H9 (cell line): ENCODE measurements at regions not wholly inside any gene's neighbourhood (a gene's known extent, or its start where the extent isn't known, plus 50 kb on each side); places are given as distances from the start of the nearest gene placed in this dataset.

Source experiments
- DNase-seq: peaks from one replicate; pipeline ENCODE4 v3.0.0-alpha.2; 2017
- H2AFZ ChIP-seq: one replicate; pipeline ENCODE4 v1.6.1; 2013; ENCODE audit warnings: mild to moderate bottlenecking, low read length, control low read depth, moderate library complexity
- H2AK5ac ChIP-seq: 2 replicates; pipeline ENCODE4 v1.6.1; 2013; ENCODE audit warnings: low read length, control low read depth, mixed read lengths; ENCODE audit not compliant: insufficient read length
- H2BK120ac ChIP-seq: one replicate; pipeline ENCODE4 v1.6.1; 2013; ENCODE audit warnings: low read depth, mild to moderate bottlenecking, low read length, control low read depth, inconsistent platforms; ENCODE audit not compliant: poor library complexity, severe bottlenecking
- H2BK12ac ChIP-seq: 2 replicates; pipeline ENCODE4 v1.6.1; 2013; ENCODE audit warnings: low read length, control low read depth, mixed read lengths, low read depth; ENCODE audit not compliant: insufficient read length
- H2BK15ac ChIP-seq: 2 replicates; pipeline ENCODE4 v1.6.1; 2013; ENCODE audit warnings: low read depth, low read length, control low read depth
- H2BK20ac ChIP-seq: one replicate; pipeline ENCODE4 v1.6.1; 2013; ENCODE audit warnings: low read depth, mild to moderate bottlenecking, low read length, control low read depth, inconsistent platforms; ENCODE audit not compliant: poor library complexity, severe bottlenecking
- H2BK5ac ChIP-seq: 2 replicates; pipeline ENCODE4 v1.6.1; 2013; ENCODE audit warnings: low read length, control low read depth, mixed read lengths; ENCODE audit not compliant: insufficient read length
- H3K14ac ChIP-seq: 2 replicates; pipeline ENCODE4 v1.6.1; 2013; ENCODE audit warnings: low read length, control low read depth; ENCODE audit not compliant: insufficient read depth
- H3K18ac ChIP-seq: 2 replicates; pipeline ENCODE4 v1.6.1; 2013; ENCODE audit warnings: low read depth, mild to moderate bottlenecking, mixed read lengths, low read length, control low read depth; ENCODE audit not compliant: insufficient read length
- H3K23ac ChIP-seq: 2 replicates; pipeline ENCODE4 v1.6.1; 2013; ENCODE audit warnings: low read length, control low read depth, mixed read lengths, low read depth; ENCODE audit not compliant: insufficient read length
- H3K23me2 ChIP-seq: 2 replicates; pipeline ENCODE4 v1.6.1; 2013; ENCODE audit warnings: low read depth, mild to moderate bottlenecking, mixed read lengths, low read length, control low read depth; ENCODE audit not compliant: insufficient read length, poor library complexity, severe bottlenecking
- H3K27ac ChIP-seq: 2 replicates; pipeline ENCODE4 v1.5.1; 2013; ENCODE audit warnings: low read length, control low read depth, mixed read lengths, low read depth; ENCODE audit not compliant: insufficient read length
- H3K27me3 ChIP-seq: 2 replicates; pipeline ENCODE4 v1.6.1; 2013; ENCODE audit warnings: low read length, control low read depth, inconsistent platforms; ENCODE audit not compliant: insufficient read depth
- H3K4ac ChIP-seq: 2 replicates; pipeline ENCODE4 v1.6.1; 2013; ENCODE audit warnings: low read depth, mild to moderate bottlenecking, control low read depth, inconsistent platforms, low read length, moderate library complexity
- H3K4me1 ChIP-seq: 2 replicates; pipeline ENCODE4 v1.6.1; 2013; ENCODE audit warnings: low read length, control low read depth, inconsistent platforms; ENCODE audit not compliant: insufficient read depth
- H3K4me2 ChIP-seq: 2 replicates; pipeline ENCODE4 v1.6.1; 2013; ENCODE audit warnings: low read length, control low read depth, mixed read lengths; ENCODE audit not compliant: insufficient read length, insufficient read depth
- H3K56ac ChIP-seq: 2 replicates; pipeline ENCODE4 v1.6.1; 2013; ENCODE audit warnings: low read depth, mild to moderate bottlenecking, mixed read lengths, low read length, control low read depth; ENCODE audit not compliant: insufficient read length
- H3K79me1 ChIP-seq: 2 replicates; pipeline ENCODE4 v1.6.1; 2013; ENCODE audit warnings: low read depth, mild to moderate bottlenecking, moderate library complexity, low read length, control low read depth, inconsistent platforms; ENCODE audit not compliant: insufficient read depth, poor library complexity, severe bottlenecking
- H3K79me2 ChIP-seq: 2 replicates; pipeline ENCODE4 v1.6.1; 2013; ENCODE audit warnings: low read length, control low read depth, inconsistent platforms; ENCODE audit not compliant: insufficient read depth
- H3K9ac ChIP-seq: 2 replicates; pipeline ENCODE4 v1.6.1; 2013; ENCODE audit warnings: low read length, control low read depth, mixed read lengths; ENCODE audit not compliant: insufficient read length; ENCODE audit errors: extremely low read depth
- H3K9me3 ChIP-seq: one replicate; pipeline ENCODE4 v1.6.1; 2013; ENCODE audit warnings: low read depth, low read length, inconsistent platforms; ENCODE audit not compliant: control insufficient read depth
- H3T11ph ChIP-seq: one replicate; pipeline ENCODE4 v1.6.1; 2013; ENCODE audit warnings: mild to moderate bottlenecking, low read length, control low read depth, inconsistent platforms
- H4K20me1 ChIP-seq: one replicate; pipeline ENCODE4 v1.6.1; 2013; ENCODE audit not compliant: control insufficient read depth, insufficient read length, insufficient read depth
- H4K5ac ChIP-seq: 2 replicates; pipeline ENCODE4 v1.6.1; 2013; ENCODE audit warnings: low read depth, mild to moderate bottlenecking, mixed read lengths, low read length, control low read depth; ENCODE audit not compliant: insufficient read length
- H4K8ac ChIP-seq: replicated peaks from 2 replicates; pipeline ENCODE4 v1.6.1; 2013; ENCODE audit warnings: low read length, control low read depth, mixed read lengths, low read depth; ENCODE audit not compliant: insufficient read length
- H4K91ac ChIP-seq: 2 replicates; pipeline ENCODE4 v1.6.1; 2013; ENCODE audit warnings: low read depth, mild to moderate bottlenecking, moderate library complexity, mixed read lengths, low read length, control low read depth; ENCODE audit not compliant: insufficient read length
- H3K27ac Mint-ChIP-seq, 3 experiments: 2 replicates in 2 of 3; 3 replicates in 1 of 3; pipeline ENCODE4 v1.8.0; 2020 to 2021; ENCODE audit warnings: mixed read lengths in 3 of 3, mild to moderate bottlenecking in 1 of 3, moderate library complexity in 1 of 3
- H3K27me3 Mint-ChIP-seq: 2 replicates; pipeline ENCODE4 v1.8.0; 2021; ENCODE audit warnings: low read depth, mild to moderate bottlenecking, moderate library complexity, mixed read lengths
- H3K36me3 Mint-ChIP-seq, 3 experiments: 2 replicates in 2 of 3; 3 replicates in 1 of 3; pipeline ENCODE4 v1.8.0; 2020 to 2021; ENCODE audit warnings: low read depth in 3 of 3, mixed read lengths in 3 of 3; ENCODE audit not compliant: insufficient read depth in 1 of 3
- H3K4me1 Mint-ChIP-seq, 2 experiments: 2 replicates each; pipeline ENCODE4 v1.8.0; 2020; ENCODE audit warnings: mixed read lengths in 2 of 2
- H3K4me3 Mint-ChIP-seq, 2 experiments: 2 replicates in 1 of 2; 3 replicates in 1 of 2; pipeline ENCODE4 v1.8.0; 2020 to 2021; ENCODE audit warnings: mild to moderate bottlenecking in 2 of 2, mixed read lengths in 2 of 2, moderate library complexity in 1 of 2
- H3K9me3 Mint-ChIP-seq, 2 experiments: 2 replicates in 1 of 2; 3 replicates in 1 of 2; pipeline ENCODE4 v1.8.0; 2020; ENCODE audit warnings: mild to moderate bottlenecking in 2 of 2, mixed read lengths in 2 of 2, moderate library complexity in 1 of 2
- CTCF ChIP-seq: fragments of 200-600 bp; sonication (generic); conservative IDR thresholded peaks from 3 replicates; pipeline ENCODE4 v1.8.0; 2021; ENCODE audit warnings: antibody characterized with exemption, mild to moderate bottlenecking
- WGBS: extraction: QIAGEN DNeasy Blood & Tissue Kit; methylation state at CpG from one replicate; pipeline ENCODE4 v1.1.7; 2013; ENCODE audit warnings: missing lambda C conversion rate, low lambda C conversion rate, mixed read lengths; ENCODE audit not compliant: insufficient read length; ENCODE audit errors: extremely low coverage; 5-methylcytosine and 5-hydroxymethylcytosine counted together

DNA sequence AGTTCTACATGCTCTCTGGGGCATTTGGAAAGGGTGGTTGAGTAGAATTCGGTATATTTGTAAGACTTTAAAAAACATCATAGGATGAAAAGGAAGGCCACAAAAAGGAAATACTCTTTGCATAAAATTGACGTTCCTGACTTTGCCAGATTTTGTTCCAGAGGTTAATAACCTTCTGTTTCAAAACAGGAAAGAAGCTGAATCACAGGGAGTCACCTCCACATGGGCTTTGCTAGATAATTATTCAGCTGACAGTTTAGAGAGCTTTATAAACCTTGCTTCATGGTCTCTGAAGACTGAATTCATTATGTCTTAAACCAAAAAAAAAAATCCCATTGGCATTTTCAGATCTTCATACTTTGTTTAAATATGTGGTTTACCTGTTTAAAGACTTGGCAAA is 203.7 kb downstream of the SEMA6A start:
- Mint-ChIP-seq H3K9me3 (peaks cover 0 to 2% of the 10 kb centered on the region in 2 experiments; a peak in 1 of 5 replicates), H3K27me3 (no peaks in the 10 kb centered on the region; the same call in 1 of the 2 replicates), H3K4me3 (no peak overlapping the region), H3K4me1 (peaks cover 23% of the 10 kb centered on the region in 2 experiments), H3K27ac (peak overlapping the region in 1 of 3 experiments; percentile 50; a peak in 1 of 7 replicates), H3K36me3 (no peaks in the 10 kb centered on the region)
- TF ChIP-seq CTCF = no peak
- DNase-seq = no peak
- Histone ChIP-seq H2BK15ac (no peak overlapping the region), H2AK5ac (no peak overlapping the region), H3K79me1 (no peaks in the 10 kb centered on the region), H2BK12ac (no peak overlapping the region), H3K9ac (no peak overlapping the region), H3K23me2 (no peaks in the 10 kb centered on the region), H3K56ac (no peak overlapping the region), H3K4me2 (no peak overlapping the region), H3T11ph (no peak overlapping the region), H4K91ac (no peak overlapping the region), H2BK120ac (no peak overlapping the region), H3K79me2 (no peaks in the 10 kb centered on the region), H3K23ac (no peak overlapping the region), H4K20me1 (no peaks in the 10 kb centered on the region), H3K18ac (no peak overlapping the region), H3K27me3 (no peaks in the 10 kb centered on the region), H3K14ac (no peak overlapping the region), H4K8ac (no peak overlapping the region), H2BK20ac (no peak overlapping the region), H4K5ac (no peak overlapping the region), H2BK5ac (no peak overlapping the region), H3K4me1 (peaks cover 4% of the 10 kb centered on the region; the same call in 1 of the 2 replicates), H2AFZ (no peak overlapping the region), H3K9me3 (no peaks in the 10 kb centered on the region), H3K4ac (no peak overlapping the region), H3K27ac (no peak overlapping the region)
- no CpG with 5 or more reads among the region's 2 CpGs for WGBS
